Transverse colon (tissue), 4 donors: ENCODE measurements at regions not wholly inside any gene's neighbourhood (a gene's known extent, or its start where the extent isn't known, plus 50 kb on each side); places are given as distances from the start of the nearest gene placed in this dataset.

Experiments
- POLR2AphosphoS5 ChIP-seq, 3 donors: sonication (generic); formaldehyde crosslinking; IDR thresholded peaks; one replicate each; pipeline ENCODE4 v1.6.1; 2016; ENCODE audit warnings: antibody characterized with exemption in 3 of 3
- TF ChIP-seq, protein P1 (sequence below), 5 experiments: fragments of 200-600 bp in 3 of 5; fragments of 450-650 bp in 2 of 5; sonication (generic) in 3 of 5; IDR thresholded peaks; 1 replicate in 2 of 5; 2 replicates in 3 of 5; pipeline ENCODE4 v1.5.1; 2016 to 2017; ENCODE audit warnings: antibody characterized with exemption in 5 of 5, inconsistent platforms in 3 of 5, mild to moderate bottlenecking in 2 of 5, moderate library complexity in 1 of 5

DNA sequence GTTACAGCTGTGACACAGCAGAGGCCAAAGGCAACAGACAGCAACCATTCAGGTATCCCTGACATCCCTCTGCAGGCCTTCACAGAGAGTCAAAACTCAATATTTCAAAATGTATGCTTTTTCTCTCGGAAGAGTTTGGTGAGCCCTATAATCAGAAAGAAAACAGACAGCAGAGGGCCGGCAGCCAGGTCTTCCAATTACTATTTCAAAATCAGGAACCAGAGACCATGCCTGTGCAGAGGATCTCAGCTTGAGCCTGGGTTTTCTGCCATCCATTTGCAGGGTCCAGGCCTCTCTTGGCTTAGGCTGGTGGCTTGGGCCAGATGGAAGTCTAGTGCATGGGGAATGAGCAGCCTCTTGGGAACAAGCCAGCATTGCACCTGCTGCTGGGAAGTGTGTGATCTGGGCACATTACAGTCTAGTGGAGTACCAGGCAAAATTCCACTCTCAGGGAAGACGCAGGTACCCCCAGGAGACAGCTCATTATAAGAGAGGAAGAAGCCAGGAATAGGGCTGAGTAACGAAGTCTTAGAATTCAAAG is 231.3 kb downstream of the ENC1 start:
- TF ChIP-seq, protein P1, sequence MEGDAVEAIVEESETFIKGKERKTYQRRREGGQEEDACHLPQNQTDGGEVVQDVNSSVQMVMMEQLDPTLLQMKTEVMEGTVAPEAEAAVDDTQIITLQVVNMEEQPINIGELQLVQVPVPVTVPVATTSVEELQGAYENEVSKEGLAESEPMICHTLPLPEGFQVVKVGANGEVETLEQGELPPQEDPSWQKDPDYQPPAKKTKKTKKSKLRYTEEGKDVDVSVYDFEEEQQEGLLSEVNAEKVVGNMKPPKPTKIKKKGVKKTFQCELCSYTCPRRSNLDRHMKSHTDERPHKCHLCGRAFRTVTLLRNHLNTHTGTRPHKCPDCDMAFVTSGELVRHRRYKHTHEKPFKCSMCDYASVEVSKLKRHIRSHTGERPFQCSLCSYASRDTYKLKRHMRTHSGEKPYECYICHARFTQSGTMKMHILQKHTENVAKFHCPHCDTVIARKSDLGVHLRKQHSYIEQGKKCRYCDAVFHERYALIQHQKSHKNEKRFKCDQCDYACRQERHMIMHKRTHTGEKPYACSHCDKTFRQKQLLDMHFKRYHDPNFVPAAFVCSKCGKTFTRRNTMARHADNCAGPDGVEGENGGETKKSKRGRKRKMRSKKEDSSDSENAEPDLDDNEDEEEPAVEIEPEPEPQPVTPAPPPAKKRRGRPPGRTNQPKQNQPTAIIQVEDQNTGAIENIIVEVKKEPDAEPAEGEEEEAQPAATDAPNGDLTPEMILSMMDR (IDR thresholded peaks at IDR 0.05), result no peak
- no peak for TF ChIP-seq POLR2AphosphoS5 (IDR thresholded peaks at IDR 0.05)
